ENCODE measurements at regions not wholly inside any gene's neighbourhood (a gene's known extent, or its start where the extent isn't known, plus 50 kb on each side); places are given as distances from the start of the nearest gene placed in this dataset.

GRCh38 chr9:16342246-16343020 lies 528.0 kb downstream of the BNC2 start:
- no peak for DNase-seq (ENCODE audit: low spot score)

- DNase-seq (ENCODE audit: low spot score) = no peak
Measured at GRCh38 chr9:16343249-16344237, 526.9 kb downstream of the BNC2 start.

GRCh38 chr9:16344343-16344742 lies 526.1 kb downstream of the BNC2 start:
- no peak for DNase-seq (ENCODE audit: low spot score)

DNA sequence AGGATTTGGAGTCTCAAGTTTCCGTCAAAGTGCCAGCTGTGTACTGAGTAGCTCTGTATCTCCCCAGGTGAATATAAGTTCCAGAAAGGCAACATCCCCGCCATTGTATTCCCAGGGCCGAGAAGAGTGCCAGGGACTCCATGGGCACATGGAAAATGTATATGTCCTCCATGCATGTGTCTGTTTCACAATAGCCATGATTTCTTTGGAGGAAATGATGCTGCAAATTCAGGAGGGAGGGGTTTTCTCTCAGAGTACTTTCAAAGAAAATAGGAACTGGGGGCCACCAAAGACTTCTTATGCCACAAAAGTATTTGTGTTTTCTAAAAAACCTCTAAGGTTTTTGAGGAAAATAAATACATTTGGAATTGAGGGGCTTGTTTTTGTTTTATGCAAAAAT lies 524.6 kb downstream of the BNC2 start:
- DNase-seq (ENCODE audit: low spot score) = no peak

DNA sequence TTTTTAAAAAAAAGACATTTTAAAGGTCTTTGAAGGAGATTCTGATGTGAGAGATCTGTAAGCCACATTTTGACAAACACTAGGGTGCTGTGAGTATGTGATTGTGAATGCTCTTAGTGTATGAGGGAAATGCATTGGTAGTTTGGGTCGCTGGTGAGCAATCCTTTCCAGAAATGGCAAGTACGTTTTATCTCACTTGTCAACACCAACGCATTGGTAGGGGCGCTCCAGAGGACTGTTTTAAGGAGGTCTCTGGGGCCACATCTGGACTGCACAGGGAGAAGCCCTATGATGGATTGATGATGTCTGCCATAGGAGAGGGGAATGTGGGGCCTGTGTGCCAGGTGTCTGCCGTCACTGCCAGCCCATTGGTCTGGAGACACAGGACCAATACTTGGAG lies 522.6 kb downstream of the BNC2 start:
- DNase-seq (ENCODE audit: low spot score) = no peak

- DNase-seq (ENCODE audit: low spot score) = no peak
Measured at GRCh38 chr9:16348531-16348930, 521.9 kb downstream of the BNC2 start.

GRCh38 chr9:16352251-16352650 lies 518.2 kb downstream of the BNC2 start:
- no peak for DNase-seq (ENCODE audit: low spot score)

GRCh38 chr9:16352791-16353401 lies 517.6 kb downstream of the BNC2 start:
- DNase-seq (ENCODE audit: low spot score) = no peak

DNA sequence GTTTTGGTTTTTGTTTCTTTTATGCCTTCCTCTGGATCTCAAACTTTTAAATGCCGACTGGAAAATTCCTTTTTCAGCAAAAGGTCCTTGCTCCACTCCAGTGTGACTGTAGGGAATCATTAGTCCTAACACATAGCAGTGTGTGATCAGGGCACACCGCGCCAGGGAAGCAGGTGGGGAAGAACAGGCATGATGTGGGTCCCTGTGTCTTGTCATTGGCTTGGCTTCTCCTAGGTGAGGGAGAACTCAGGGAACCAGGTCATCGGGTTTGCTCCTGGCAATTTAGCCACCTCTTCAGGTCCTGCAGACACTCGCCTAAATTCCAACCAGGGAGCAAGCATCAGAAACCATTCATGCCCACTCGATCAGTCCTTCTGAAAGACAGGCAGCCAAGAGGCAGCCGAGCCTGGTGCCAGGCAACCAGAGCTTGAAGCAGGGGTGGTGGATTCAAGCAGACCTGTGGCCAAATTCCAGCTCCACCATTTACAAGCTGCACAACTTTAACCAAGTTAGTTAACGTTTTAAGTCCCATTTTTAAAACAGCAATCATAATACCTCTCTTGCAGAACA lies 514.2 kb downstream of the BNC2 start:
- no peak for DNase-seq (ENCODE audit: low spot score)

- DNase-seq (ENCODE audit: low spot score) = no peak
Measured at GRCh38 chr9:16357828-16358227, 512.6 kb downstream of the BNC2 start.

DNA sequence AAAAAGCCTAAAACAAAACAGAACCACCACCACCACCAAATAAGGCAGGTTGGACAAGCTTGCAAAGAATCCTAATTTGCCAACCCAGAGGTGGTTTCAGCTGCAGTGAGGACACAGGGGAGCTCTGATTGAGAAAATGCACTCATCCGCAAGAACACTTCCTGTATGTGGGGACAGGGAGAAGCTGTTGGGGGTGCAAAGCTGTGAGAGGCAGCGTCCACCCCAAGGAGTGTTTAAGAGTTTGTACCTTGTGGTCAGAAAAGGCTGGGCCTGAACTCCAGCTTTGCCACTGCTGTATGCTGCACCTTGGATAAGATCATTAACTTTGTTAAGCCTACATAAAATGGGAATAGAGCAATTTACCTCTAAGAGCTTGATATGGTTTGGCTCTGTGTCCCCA lies 511.7 kb downstream of the BNC2 start:
- DNase-seq (ENCODE audit: low spot score) = no peak
